PC-9 (cell line): ENCODE measurements at regions not wholly inside any gene's neighbourhood (a gene's known extent, or its start where the extent isn't known, plus 50 kb on each side); places are given as distances from the start of the nearest gene placed in this dataset.

Experiments
- BruUV-seq: library from RNA; stranded (reverse); fragments of 400-500 nt; replicated peaks from 2 replicates; lab custom pipeline; 2021; lab: Mats Ljungman, UMichigan
- CTCF ChIA-PET: fragments of 300-600 bp; sonication (Branson Sonifier 250); formaldehyde crosslinking; loops from one replicate; lab custom pipeline; 2022; ENCODE audit warnings: antibody characterized with exemption; lab: Charles Lee
- POLR2A ChIA-PET: fragments of 300-600 bp; sonication (Branson Sonifier 250); formaldehyde crosslinking; loops from one replicate; lab custom pipeline; 2022; ENCODE audit warnings: antibody characterized with exemption; ENCODE audit not compliant: unreplicated experiment; lab: Charles Lee
- DNase-seq, 2 experiments: peaks; one replicate each; pipeline versions ENCODE4 v3.0.0 to v3.0.0-alpha.2; 2015 to 2022; ENCODE audit warnings: mixed read lengths in 1 of 2
- H2AFZ ChIP-seq: fragments of 200-600 bp; sonication (generic); 2 replicates; pipeline ENCODE4 v1.8.1; 2017; ENCODE audit warnings: antibody characterized with exemption
- H3F3A ChIP-seq: fragments of 200-600 bp; sonication (generic); 2 replicates; pipeline ENCODE4 v1.8.1; 2017; ENCODE audit warnings: antibody characterized with exemption, mild to moderate bottlenecking, low read depth; ENCODE audit not compliant: insufficient read depth
- H3K27ac ChIP-seq: fragments of 200-600 bp; sonication (generic); 2 replicates; pipeline ENCODE4 v1.6.1; 2016; ENCODE audit warnings: mixed run types
- H3K27me3 ChIP-seq: fragments of 200-600 bp; sonication (generic); 2 replicates; pipeline ENCODE4 v1.6.1; 2016; ENCODE audit warnings: low read depth, mixed run types; ENCODE audit not compliant: insufficient read depth
- H3K36me3 ChIP-seq: fragments of 200-600 bp; sonication (generic); 2 replicates; pipeline ENCODE4 v1.6.1; 2016; ENCODE audit warnings: low read depth, mixed run types
- H3K4me1 ChIP-seq: fragments of 200-600 bp; sonication (generic); replicated peaks from 2 replicates; pipeline ENCODE4 v1.6.1; 2016; ENCODE audit warnings: mixed run types; ENCODE audit not compliant: insufficient read depth
- H3K4me2 ChIP-seq: fragments of 200-600 bp; sonication (generic); 2 replicates; pipeline ENCODE4 v1.6.1; 2017; ENCODE audit warnings: mixed run types
- H3K4me3 ChIP-seq: fragments of 200-600 bp; sonication (generic); 2 replicates; pipeline ENCODE4 v1.6.1; 2016; ENCODE audit warnings: mixed run types
- H3K79me2 ChIP-seq: fragments of 200-600 bp; sonication (generic); 2 replicates; pipeline ENCODE4 v1.6.1; 2017; ENCODE audit warnings: low read depth, mixed run types
- H3K9me2 ChIP-seq: fragments of 200-600 bp; sonication (generic); 2 replicates; pipeline ENCODE4 v1.8.1; 2017; ENCODE audit warnings: mild to moderate bottlenecking; ENCODE audit not compliant: insufficient read depth
- H3K9me3 ChIP-seq: fragments of 200-600 bp; sonication (generic); 2 replicates; pipeline ENCODE4 v1.8.1; 2016; ENCODE audit warnings: low read depth; ENCODE audit not compliant: insufficient read depth
- H4K20me1 ChIP-seq: fragments of 200-600 bp; sonication (generic); 2 replicates; pipeline ENCODE4 v1.8.1; 2017; ENCODE audit not compliant: insufficient read depth
- EZH2 ChIP-seq: fragments of 200-600 bp; sonication (generic); IDR thresholded peaks from 2 replicates; pipeline ENCODE4 v1.8.0; 2017; ENCODE audit warnings: antibody characterized with exemption, low read depth
- intact Hi-C: fragments of 100-400 bp; cut with micrococcal nuclease; formaldehyde crosslinking; loops from one replicate; pipeline ENCODE4 v1.10.0; 2022; ENCODE audit not compliant: unreplicated experiment
- TF ChIP-seq, protein P1 (sequence below): fragments of 200-600 bp; sonication (generic); conservative IDR thresholded peaks from 2 replicates; pipeline ENCODE4 v1.6.1; 2017; ENCODE audit warnings: mixed run types, antibody characterized with exemption, mild to moderate bottlenecking, moderate library complexity

DNA sequence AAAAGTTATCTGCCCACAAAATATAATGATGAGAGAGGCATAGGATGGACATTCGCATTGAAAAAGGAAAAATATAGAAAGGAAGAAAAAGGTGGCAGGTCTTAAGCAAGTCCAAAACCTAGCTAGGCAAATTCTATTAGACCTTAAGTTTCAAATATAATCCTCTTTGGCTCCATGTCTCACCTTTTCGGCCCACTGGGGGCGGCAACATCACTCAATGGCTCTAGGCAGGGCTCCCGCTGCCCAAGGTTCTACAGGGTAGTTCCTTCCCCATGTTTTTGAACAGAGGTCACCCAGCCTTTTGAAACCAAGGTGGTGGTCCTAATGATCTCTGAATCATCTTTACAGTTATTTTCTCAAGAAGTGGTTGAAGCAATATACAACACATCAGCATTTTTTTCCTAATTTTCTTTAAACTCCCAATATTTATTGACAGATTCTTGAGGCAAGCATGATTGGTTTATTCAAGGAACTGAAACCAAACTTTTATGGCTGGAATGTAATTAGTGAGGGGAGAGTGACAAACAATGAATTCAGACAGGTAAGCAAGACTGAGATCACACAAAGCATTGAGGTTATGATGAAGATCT is 309.4 kb downstream of the ANTXR2 start:
- intact Hi-C loops: no loop called here
- Histone ChIP-seq H3K9me3 (no peaks in the 10 kb centered on the region), H3K4me3 (no peak overlapping the region), H3K4me2 (no peak overlapping the region), H2AFZ (no peak overlapping the region), H3K27me3 (no peaks in the 10 kb centered on the region), H4K20me1 (no peaks in the 10 kb centered on the region), H3K36me3 (no peaks in the 10 kb centered on the region), H3K9me2 (no peaks in the 10 kb centered on the region), H3K27ac (no peak overlapping the region), H3K79me2 (no peaks in the 10 kb centered on the region), H3F3A (no peaks in the 10 kb centered on the region), H3K4me1 (no peaks in the 10 kb centered on the region)
- no TSS peak for BruUV-seq
- no peak for DNase-seq
- CTCF ChIA-PET: no interaction called here
- POLR2A ChIA-PET: no interaction called here
- no peak for TF ChIP-seq EZH2
- TF ChIP-seq, protein P1, sequence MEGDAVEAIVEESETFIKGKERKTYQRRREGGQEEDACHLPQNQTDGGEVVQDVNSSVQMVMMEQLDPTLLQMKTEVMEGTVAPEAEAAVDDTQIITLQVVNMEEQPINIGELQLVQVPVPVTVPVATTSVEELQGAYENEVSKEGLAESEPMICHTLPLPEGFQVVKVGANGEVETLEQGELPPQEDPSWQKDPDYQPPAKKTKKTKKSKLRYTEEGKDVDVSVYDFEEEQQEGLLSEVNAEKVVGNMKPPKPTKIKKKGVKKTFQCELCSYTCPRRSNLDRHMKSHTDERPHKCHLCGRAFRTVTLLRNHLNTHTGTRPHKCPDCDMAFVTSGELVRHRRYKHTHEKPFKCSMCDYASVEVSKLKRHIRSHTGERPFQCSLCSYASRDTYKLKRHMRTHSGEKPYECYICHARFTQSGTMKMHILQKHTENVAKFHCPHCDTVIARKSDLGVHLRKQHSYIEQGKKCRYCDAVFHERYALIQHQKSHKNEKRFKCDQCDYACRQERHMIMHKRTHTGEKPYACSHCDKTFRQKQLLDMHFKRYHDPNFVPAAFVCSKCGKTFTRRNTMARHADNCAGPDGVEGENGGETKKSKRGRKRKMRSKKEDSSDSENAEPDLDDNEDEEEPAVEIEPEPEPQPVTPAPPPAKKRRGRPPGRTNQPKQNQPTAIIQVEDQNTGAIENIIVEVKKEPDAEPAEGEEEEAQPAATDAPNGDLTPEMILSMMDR: no peak

DNA sequence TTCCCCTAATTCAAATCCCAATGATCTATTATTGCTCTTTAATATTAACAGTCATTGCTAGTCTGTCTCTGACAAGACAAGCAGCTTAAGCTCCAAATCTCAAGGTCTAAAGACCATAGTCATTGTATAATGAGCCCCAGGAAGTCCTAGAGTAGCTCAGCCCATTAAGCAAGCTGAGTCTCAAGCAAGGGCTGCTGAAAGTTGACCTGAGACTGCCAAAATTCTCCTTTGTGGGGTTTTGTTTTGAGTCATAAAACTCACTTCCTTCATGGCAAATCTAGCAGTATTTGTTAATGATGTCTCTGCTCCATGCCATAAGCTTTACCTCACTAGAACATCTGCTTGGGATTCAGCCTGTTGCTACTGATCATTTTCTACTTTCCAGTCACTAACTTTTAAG is 313.2 kb downstream of the ANTXR2 start:
- TF ChIP-seq EZH2: no peak
- TF ChIP-seq, protein P1: no peak
- BruUV-seq: no TSS peak
- no peaks in the 10 kb centered on the region for H3K79me2 ChIP-seq
- no peaks in the 10 kb centered on the region for H3K9me3 ChIP-seq
- H3K27me3 ChIP-seq: no peaks in the 10 kb centered on the region
- H3K27ac ChIP-seq: no peak overlapping the region
- no peak overlapping the region for H3K4me2 ChIP-seq
- H4K20me1 ChIP-seq: no peaks in the 10 kb centered on the region
- no peaks in the 10 kb centered on the region for H3K9me2 ChIP-seq
- H3K4me1 ChIP-seq: no peaks in the 10 kb centered on the region
- intact Hi-C loops: no loop called here
- H2AFZ ChIP-seq: no peak overlapping the region
- no peaks in the 10 kb centered on the region for H3F3A ChIP-seq
- no peak for DNase-seq
- ChIA-PET POLR2A (interaction anchor here (0.6 kb wide), 1 partner anchor 915 kb away, joined by 4 read pairs; no protein-coding TSS in a partner anchor), CTCF (no interaction called here)
- H3K4me3 ChIP-seq: no peak overlapping the region
- H3K36me3 ChIP-seq: no peaks in the 10 kb centered on the region

DNA sequence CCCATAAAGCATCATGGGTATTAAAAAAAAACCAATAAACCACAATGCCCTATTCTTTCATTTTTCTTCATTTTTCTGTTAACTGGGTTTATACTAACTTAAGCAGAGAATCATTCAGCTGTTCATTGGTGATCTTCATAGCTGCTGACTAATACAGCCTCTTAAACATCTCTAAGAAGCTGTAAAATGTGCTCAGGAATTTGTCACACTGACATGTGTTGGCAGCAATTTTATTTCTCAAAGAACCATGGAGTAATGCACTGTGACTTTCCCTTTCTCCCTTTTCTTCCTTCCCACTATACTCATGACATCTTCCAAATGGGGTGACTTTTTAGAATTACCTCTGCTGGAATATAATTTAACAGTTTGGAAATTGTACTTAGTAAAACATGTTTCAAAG is 315.4 kb downstream of the ANTXR2 start:
- intact Hi-C loops: no loop called here
- Histone ChIP-seq H3K4me2 (no peak overlapping the region), H3K36me3 (no peaks in the 10 kb centered on the region), H3K79me2 (no peaks in the 10 kb centered on the region), H3K9me2 (no peaks in the 10 kb centered on the region), H3K4me3 (no peak overlapping the region), H3K9me3 (no peaks in the 10 kb centered on the region), H3K27me3 (no peaks in the 10 kb centered on the region), H3F3A (no peaks in the 10 kb centered on the region), H3K27ac (no peak overlapping the region), H2AFZ (no peak overlapping the region), H3K4me1 (no peaks in the 10 kb centered on the region), H4K20me1 (no peaks in the 10 kb centered on the region)
- TF ChIP-seq, protein P1: no peak
- TF ChIP-seq EZH2: no peak
- no TSS peak for BruUV-seq
- ChIA-PET POLR2A (no interaction called here), CTCF (no interaction called here)
- no peak for DNase-seq
